GM19239 (cell line): ENCODE measurements at regions not wholly inside any gene's neighbourhood (a gene's known extent, or its start where the extent isn't known, plus 50 kb on each side); places are given as distances from the start of the nearest gene placed in this dataset.
A peak's percentile ranks its signal among the peaks of the same experiment; 100 is the strongest.

Experiments
- DNase-seq: peaks from one replicate; pipeline ENCODE4 v3.0.0; 2011; ENCODE audit warnings: low spot score; ENCODE audit not compliant: insufficient read length
- FAIRE-seq: peaks from 2 replicates; lab custom pipeline; 2011; peaks lifted over from hg19 to GRCh38; lab: Jason Lieb, UNC

DNA sequence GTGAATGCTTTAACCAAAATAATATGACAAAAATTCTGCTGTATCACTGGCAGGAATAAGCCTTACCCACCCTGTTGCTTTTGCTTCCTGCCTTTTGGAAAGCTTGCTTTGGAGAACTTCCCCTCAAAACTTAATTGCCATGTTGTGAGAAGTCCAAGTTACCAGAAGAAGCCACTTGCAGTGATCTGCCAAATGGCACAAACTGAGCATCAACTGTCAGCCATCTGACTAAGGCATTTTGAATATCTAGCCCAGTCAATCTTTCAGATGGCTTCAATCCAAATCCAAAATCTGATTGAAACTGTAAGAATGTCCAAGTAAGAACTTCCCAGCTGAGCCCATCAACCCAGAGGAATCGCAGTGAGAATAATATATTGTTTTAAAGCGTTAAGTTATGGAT is 216.5 kb upstream of the ZC3H15 start:
- FAIRE-seq = peak; percentile 18
- DNase-seq = no peak

DNA sequence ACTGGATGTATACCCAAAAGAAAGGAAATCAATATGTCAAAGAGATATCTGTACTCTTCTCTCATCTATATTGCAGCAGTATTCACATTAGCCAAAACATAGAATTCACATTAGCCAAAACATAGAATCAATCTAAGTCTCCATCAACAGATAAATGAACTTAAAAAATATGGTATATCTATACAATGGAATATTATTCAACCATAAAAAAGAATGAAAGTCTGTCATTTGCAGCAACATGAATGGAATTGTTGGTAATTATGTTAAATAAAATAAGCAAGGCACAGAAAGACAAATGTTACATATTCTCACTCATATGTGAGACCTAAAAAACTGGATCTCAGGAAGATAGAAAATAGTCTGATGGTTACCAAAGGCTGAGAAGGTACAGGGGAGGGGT is 212.1 kb upstream of the ZC3H15 start:
- no peak for FAIRE-seq

DNA sequence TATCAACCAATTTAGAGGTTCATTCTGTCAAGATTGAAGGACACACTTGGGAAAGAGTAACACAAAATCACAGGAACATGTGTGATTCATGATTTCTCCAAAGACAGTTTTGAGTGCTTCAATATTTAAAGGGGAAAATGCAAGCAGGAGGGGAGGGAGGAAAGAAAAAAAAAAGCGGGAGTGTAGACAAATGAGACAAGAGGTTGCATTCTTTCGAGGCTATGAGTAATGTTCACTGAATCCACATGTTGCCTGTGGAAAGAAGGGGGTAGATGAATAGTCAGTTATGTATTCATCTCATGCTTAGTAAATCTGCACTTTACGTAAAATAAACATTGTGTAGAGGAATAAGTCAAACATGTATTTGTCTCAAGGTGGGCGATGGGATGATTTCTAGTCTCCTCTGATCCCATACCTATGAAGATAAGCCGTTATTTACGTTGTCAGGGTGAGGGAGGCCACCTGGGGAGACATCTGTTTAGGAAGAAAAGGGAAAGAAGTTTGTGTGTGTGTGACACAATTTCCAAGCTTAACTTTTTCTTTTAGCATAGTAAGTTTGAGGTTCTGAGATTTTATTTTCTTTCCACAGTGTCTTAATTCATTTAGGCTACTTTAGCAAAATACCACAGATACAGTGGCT is 211.0 kb upstream of the ZC3H15 start:
- DNase-seq (no peak), FAIRE-seq (no peak)

More for the DNA sequence above, 212.1 kb upstream of the ZC3H15 start:
- DNase-seq = no peak

DNA sequence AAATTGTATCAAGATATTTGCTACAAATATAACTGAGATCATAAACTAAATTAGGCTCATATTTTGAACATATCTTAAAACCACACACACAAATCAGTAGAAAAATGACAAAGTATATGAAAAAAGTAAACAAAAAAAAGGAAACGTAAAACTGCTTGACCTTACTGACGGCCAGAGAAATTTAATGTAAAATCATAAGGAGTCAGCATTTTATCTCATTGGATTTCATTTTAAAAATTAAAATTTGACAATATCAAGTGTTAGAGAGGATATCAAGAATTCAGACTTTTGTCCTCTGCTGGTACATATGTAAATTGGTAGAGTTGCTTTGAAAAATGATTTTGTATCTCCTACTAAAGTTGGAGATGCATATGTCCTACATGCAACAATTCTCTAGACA is 209.2 kb upstream of the ZC3H15 start:
- no peak for DNase-seq
- no peak for FAIRE-seq

DNA sequence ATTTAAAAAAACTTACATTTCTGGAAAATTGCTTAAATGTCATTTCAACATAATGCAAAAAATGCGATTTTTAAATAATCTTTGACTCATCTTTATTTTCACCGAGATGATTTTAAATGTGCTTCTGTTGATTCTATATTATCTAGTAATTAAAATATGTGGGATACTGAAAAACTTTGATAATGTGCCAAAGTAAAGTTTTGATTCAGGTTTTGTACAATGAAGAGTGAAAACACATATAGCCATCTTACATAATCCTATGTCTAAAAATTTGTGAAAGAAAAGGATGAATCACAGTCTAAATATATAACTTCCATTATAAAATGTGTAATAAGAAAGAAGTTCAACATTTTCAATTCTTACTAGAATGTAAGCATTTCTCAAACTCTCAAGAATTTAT is 204.3 kb upstream of the ZC3H15 start:
- no peak for FAIRE-seq
- no peak for DNase-seq

DNA sequence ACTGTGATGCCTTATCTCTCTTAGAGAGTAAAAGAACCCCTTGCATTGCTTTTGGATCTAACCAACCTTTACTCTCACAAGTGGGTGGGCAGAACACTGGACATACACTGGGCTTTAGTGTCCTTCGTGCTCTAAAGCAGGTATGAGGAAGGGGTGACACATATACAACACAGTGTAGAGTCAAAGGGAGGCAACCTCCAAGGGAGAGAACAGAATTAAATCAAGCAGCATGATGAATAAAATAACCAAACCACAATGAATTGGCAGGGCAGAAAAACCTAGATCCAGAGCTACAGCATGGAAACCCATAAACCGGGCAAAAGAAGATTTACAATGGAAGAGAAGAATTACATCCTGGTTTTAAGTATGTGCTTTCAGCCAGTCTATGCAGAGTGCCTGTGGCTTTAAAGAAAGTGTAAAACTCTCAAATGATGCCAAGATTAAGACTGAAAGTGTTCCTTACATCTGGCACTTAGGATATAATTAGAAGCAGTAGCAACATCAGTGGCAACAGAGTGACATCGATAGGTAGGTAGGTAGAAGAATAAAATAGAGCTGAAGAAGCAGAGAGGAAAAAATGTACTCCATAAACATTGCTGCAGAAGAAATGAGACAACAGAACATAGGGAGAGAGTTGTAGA is 191.7 kb upstream of the ZC3H15 start:
- no peak for DNase-seq
- no peak for FAIRE-seq

DNA sequence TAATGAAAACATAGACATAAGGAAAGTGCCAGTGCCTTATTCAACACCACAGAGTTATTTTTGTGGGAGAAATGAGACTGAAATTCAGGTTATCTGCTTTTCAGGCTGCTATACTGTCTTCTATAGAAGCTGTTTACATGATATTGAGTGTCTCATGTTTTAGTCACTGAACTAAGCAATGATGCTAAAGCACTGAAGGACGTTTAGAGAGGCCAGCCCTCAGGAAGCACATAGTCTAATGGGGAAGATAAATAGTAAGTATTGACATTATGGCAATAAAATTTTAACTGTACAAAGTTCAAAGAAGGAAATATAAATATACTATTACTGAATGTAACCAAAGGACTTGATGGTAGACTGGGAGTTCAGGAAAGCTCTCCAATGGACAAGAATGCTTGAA is 186.4 kb upstream of the ZC3H15 start:
- DNase-seq (no peak), FAIRE-seq (no peak)

DNA sequence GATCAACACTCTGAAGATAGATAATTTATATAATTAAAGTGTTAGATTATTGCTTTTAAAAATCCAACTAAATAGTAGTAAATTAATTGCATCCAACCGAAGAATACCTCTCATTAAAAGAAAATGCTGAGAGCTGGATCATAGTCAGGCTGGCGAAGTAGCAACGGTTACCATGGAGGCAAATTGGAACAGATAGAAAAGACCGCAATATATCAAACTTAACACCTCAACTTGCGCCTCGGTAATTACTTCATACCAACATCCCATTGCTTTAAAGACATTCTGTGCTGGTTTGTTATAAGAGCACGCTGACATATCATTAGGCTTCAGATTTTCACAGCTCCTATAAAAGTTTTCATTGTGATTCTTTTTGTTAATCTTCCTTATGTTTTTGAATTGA is 183.8 kb upstream of the ZC3H15 start:
- DNase-seq = no peak
- no peak for FAIRE-seq

DNA sequence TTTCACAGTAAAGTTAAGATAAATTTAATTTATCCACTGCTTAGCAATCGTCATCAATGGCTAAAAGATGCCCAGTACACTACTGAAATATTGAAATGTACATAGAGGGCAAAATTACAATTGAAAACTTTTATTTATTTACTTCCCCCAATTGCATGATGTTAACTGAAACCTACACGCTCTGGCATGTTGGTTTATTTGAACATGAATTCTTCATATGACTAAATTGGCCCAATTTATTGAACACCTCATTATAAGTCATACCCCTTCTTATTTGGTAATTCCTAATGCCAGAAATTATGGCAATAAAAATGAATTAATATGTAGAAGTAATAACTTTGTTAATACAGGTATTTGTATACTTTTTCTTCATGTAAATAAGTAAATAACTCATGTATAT is 183.0 kb upstream of the ZC3H15 start:
- no peak for FAIRE-seq

DNA sequence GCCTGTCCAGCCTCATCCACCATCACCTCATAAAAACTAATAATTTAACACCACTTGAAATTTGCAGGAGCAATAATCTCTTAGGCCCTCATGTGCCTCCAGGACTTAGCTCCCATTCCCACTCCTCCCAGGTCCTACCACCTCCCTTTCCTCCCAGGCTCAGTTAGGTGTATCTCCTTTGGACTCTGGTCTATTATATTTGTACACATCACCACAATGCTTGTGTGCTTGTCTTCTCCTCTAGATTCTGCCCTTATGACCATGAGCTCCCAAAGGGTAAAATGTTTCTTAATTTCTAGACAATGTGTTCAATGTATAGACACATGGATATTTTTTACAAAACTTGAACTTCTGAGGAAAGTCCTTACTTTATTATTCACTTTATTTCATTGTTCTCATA is 182.0 kb upstream of the ZC3H15 start:
- DNase-seq (no peak), FAIRE-seq (no peak)

More for the DNA sequence above, 183.0 kb upstream of the ZC3H15 start:
- no peak for DNase-seq

DNA sequence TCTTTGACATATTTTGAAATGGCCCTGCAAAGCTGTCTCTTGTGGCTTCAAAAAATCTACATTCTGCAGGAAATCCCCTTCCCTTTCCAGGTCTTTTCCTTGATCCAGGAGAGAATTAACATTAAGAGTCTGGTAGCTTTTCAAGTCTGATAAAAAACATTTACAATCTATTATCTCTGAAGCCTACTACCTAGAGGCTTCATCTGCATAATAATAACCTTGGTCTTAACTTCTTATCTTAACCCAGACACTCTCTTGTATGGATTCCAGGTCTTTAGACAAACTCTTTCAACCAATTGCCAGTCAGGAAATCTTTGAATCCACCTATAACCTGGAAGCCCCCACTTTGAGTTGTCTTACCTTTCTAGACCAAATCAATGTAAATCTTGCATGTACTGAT is 179.3 kb upstream of the ZC3H15 start:
- FAIRE-seq = no peak

DNA sequence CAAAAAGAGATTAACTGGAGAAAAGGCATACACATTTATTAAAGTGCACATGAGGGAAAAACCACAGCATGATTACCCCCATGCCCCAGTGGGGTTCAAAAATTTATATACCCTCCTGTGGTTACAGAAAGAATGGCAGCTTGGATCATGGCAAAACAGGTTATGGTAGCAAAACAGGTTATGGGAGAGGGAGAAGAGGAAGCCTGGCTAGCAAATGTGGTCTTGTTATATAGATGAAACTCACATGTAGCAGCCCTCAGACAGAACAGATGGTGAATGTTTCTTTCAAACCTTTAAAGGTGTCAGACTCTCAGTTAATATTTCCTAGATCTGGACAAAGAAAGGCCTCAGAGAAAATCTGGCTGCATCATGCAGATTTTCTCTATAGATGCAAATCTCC is 178.2 kb upstream of the ZC3H15 start:
- no peak for FAIRE-seq
- DNase-seq = no peak

More for the DNA sequence above, 179.3 kb upstream of the ZC3H15 start:
- no peak for DNase-seq

DNA sequence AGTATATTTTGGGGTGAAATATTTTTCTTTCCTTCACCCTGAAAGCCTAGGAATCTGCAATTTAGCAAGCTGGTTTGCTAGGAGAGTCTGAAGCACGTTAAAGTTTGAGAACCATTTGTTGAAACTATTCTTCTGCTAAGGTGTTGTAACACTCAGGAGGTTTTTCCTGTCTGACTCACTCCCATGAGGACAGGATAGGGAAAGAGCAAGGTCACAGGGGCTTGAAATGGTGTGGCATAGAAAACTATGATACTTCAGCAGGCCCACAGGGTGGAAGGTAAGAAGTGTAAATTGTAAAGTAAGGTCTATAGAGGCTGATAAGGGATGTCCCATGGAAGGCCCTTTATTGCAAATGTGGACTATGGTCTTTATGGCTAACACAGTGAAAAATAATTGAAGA is 177.7 kb upstream of the ZC3H15 start:
- DNase-seq (no peak), FAIRE-seq (no peak)

DNA sequence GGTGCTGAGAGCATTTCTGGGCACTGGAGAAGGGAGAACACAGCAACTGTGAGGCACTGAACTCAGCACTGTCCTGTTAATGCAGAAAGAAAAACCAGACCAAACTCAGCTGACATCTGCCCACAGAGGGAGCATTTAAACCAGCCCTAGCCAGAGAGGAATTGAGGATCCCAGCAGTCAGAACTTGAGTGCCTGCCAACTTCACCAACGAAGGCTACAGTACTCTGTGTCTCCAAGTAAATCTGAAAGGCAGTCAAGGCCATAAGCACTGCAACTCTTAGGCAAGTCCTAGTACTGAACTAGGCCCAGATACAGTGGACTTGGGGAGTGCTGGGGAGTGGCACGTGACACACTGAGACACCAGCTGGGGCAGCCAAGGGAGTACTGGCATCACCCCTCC is 176.2 kb upstream of the ZC3H15 start:
- DNase-seq (no peak), FAIRE-seq (no peak)

DNA sequence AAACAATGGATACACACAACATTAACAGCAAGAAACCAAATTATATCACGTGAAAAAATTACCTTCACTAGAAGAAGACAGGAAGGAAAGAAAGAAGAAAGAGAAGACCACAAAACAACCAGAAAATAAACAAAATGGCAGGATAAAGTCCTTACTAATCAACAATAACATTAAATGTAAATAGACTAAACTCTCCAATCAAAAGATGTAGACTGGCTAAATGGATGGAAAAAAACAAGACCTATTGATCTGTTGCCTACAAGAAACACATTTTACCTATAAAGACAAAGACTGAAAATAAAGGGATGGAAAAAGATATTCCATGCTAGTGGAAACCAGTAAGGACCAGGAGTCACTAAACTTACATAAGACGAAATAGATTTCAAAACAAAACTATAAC is 167.0 kb upstream of the ZC3H15 start:
- no peak for DNase-seq
- FAIRE-seq = no peak

DNA sequence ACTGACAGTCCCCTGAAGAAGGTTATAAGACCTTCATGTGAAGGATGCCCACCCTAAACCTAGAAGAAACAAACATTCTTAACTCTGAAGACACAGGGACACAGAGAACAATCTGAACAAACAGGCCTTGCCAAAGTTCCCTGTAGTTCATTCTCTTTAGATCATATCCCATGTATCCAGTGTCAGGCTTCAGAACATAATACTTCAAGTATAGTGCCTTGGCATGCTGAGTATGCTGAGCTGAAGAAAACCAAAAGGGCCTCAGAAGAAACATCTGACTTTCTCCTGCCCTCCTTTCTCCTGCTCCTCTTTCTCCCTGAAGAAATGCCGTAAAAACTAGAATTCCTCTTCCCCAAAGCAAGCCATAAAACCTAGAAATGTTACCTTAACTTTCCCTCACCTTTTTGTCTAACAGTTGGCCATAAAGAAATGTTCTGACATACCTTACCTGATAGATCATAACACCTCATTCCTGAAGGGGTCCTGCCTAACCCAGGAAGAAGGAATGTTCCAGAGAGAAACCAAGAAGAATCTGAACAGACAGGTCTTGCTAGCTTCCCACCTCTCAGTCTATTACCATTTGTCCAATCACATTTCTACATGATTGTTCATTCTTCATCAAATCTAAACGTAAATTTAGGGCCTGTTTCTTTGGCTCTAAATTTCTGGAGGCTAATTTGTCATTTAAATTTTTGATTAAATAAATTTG is 160.1 kb upstream of the ZC3H15 start:
- DNase-seq (no peak), FAIRE-seq (no peak)

DNA sequence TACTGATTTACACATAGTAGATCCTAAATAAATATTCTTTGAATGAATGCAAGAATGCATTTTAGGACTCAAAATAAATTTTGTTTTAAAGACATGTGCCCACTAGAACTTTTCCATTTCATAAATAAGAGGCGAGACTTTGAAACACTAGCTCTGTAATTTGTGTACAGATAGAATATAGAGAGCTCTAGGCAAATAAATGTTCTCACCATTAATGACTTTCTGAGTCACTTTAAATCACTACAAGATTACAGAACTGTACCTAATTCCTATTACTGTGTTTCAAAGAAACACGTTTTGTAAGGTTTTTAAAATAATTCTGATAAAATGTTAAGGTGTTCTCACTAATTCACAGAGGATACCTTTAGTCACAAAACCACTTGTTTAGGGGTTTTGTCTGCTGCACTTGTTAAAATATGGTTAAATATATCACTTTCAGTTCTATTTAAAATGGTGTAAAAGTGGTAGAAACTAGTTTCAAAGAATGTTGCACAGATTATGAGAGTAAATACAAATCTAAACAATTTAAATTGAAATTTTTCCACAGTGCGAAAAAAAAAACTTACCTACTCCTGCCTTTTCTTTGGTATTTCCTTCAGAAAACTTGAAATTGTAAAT is 158.7 kb upstream of the ZC3H15 start:
- peak; percentile 60 for FAIRE-seq
- no peak for DNase-seq

DNA sequence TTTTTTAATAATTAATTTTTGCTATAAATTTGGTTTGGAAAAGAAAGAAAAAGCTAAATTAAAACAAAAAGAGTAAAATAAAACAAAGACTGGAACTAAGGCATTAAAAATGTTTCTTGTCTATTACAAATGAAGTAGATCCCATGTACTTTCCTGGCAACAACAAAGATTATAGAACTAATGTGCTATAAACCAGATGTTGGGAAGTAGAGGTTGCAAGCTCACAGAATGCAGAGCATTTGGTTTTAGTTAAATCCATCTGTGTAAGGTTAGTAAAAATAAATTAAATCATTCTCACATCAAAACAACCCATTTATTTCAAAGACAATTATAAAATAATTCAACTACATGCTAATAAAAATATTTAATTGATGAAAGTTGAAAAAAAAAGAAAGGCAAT is 157.2 kb upstream of the ZC3H15 start:
- no peak for FAIRE-seq
- DNase-seq = no peak

DNA sequence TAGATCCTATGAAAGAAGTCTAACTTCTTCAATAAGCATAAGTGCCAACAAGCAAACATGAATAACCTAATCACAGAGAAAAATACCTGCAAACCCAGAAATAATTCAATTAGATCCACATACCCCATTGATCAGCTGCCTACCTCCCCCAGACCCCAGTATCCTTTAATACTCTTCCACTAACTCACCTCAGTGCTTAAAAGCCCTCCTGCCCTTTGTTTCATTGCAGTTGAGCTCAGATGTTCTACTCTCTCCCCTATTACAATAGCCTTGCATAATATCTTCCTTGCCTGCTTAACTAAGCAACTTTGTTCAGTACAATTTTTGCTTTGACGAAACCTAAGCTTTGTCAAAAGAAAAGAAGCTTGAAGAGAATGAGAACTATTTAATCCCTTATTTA is 156.0 kb upstream of the ZC3H15 start:
- FAIRE-seq = no peak

DNA sequence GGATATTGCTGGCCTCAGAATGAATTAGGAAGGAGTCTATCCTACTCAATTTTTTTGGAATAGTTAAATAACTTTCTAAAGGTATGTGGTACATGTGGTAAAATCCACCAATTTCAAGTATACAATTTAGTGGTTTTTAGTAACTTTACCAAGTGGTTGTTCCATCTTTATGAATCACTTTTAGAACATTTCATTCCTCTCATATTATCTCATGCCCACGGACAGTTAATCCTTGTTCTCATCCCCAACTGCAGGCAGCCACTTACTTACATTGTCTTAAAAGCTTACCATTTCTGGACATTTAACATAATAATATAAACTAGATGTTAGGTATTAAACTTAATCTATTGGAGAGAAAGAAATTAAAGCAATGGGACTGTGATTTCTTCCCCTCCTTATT is 146.3 kb upstream of the ZC3H15 start:
- no peak for DNase-seq
- no peak for FAIRE-seq

More for the DNA sequence above, 156.0 kb upstream of the ZC3H15 start:
- no peak for DNase-seq

DNA sequence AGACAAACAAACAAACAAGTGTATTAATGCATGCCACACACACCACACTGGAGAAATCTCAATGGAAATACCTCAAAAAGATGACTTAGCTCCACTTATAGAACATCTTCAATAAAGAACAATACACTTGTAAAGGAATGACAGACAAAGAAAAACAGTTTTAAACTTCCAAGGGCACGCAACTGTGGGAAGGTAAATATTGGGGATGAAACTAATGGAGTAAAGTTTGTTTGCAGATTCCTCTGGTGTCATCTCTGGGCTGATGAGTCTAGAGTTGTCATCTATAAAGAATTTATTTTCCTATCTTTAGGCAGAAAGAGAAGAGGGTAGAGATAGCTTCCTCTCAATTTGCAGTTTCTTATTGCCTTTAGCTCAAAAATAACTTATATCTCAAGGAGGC is 144.0 kb upstream of the ZC3H15 start:
- no peak for FAIRE-seq
- DNase-seq = no peak
